Inflammatory macrophage treated with lipopolysaccharide for 4 hours (primary cell): ENCODE measurements at regions not wholly inside any gene's neighbourhood (a gene's known extent, or its start where the extent isn't known, plus 50 kb on each side); places are given as distances from the start of the nearest gene placed in this dataset.
"Not testable (repeated sequence)": the region's sequence is repeated elsewhere in the genome, so short reads cannot be mapped to it uniquely, and the experiment has no call there.

Experiments
- DNase-seq: peaks from one replicate; pipeline ENCODE4 v3.0.0-alpha.2; 2020

- DNase-seq: no peak
These were observed 313.5 kb downstream of the SUCLA2 start for GRCh38 chr13:47687577-47687976.

GRCh38 chr13:47685156-47685555, 315.9 kb downstream of the SUCLA2 start:
- DNase-seq: not testable (repeated sequence)

- DNase-seq: no peak
These were observed 320.3 kb downstream of the SUCLA2 start for GRCh38 chr13:47680748-47681147.

GRCh38 chr13:47679401-47679800, 321.7 kb downstream of the SUCLA2 start:
- DNase-seq: no peak

GRCh38 chr13:47678201-47678968, 322.7 kb downstream of the SUCLA2 start:
- no peak for DNase-seq

GRCh38 chr13:47675871-47676270, 325.2 kb downstream of the SUCLA2 start:
- DNase-seq: no peak

- DNase-seq: peak; percentile 1
These were observed 327.8 kb downstream of the SUCLA2 start for GRCh38 chr13:47673009-47673850.

- no peak for DNase-seq
These were observed 328.6 kb downstream of the SUCLA2 start for GRCh38 chr13:47672245-47673008.

- no peak for DNase-seq
These were observed 329.3 kb downstream of the SUCLA2 start for GRCh38 chr13:47671776-47672175.

- no peak for DNase-seq
These were observed 336.0 kb downstream of the SUCLA2 start for GRCh38 chr13:47665043-47665442.

- no peak for DNase-seq
These were observed 340.0 kb downstream of the SUCLA2 start for GRCh38 chr13:47661076-47661475.

GRCh38 chr13:47656651-47657050, 344.4 kb downstream of the SUCLA2 start:
- no peak for DNase-seq

- no peak for DNase-seq
These were observed 350.9 kb downstream of the SUCLA2 start for GRCh38 chr13:47650209-47650608.

- no peak for DNase-seq
These were observed 354.1 kb downstream of the SUCLA2 start for GRCh38 chr13:47647001-47647400.

- no peak for DNase-seq
These were observed 354.8 kb downstream of the SUCLA2 start for GRCh38 chr13:47646298-47646697.

- peak; percentile 4 for DNase-seq
These were observed 361.2 kb downstream of the SUCLA2 start for GRCh38 chr13:47639738-47640447.

GRCh38 chr13:47638627-47639026, 362.4 kb downstream of the SUCLA2 start:
- DNase-seq: no peak

GRCh38 chr13:47632311-47632710, 368.8 kb downstream of the SUCLA2 start:
- no peak for DNase-seq

GRCh38 chr13:47628666-47629065, 372.4 kb downstream of the SUCLA2 start:
- DNase-seq: no peak

GRCh38 chr13:47623862-47624261, 377.2 kb downstream of the SUCLA2 start:
- DNase-seq: no peak

GRCh38 chr13:47621931-47622330, 379.1 kb downstream of the SUCLA2 start:
- no peak for DNase-seq

GRCh38 chr13:47611664-47612288, 389.3 kb downstream of the SUCLA2 start:
- no peak for DNase-seq
